Activated B cell treated with CpG ODN at 0.5 μM for 24 hours (primary cell): ENCODE measurements at regions not wholly inside any gene's neighbourhood (a gene's known extent, or its start where the extent isn't known, plus 50 kb on each side); places are given as distances from the start of the nearest gene placed in this dataset.
"Not testable (repeated sequence)": the region's sequence is repeated elsewhere in the genome, so short reads cannot be mapped to it uniquely, and the experiment has no call there.

Experiments
- ATAC-seq: fragments of 200-7000 bp; cut with Tn5 transposase; one replicate; pipeline ENCODE4 v1.10.0; 2021; ENCODE audit warnings: low read depth, mild to moderate bottlenecking, moderate library complexity
- CTCF ChIA-PET: fragments of 350-600 bp; sonication (Branson Sonifier 250); formaldehyde crosslinking; loops from one replicate; lab custom pipeline; 2021; ENCODE audit warnings: antibody characterized with exemption; lab: Charles Lee
- POLR2A ChIA-PET: fragments of 350-600 bp; sonication (Branson Sonifier 250); formaldehyde crosslinking; loops from one replicate; lab custom pipeline; 2021; ENCODE audit warnings: antibody characterized with exemption; lab: Charles Lee
- DNase-seq: peaks from one replicate; pipeline ENCODE4 v3.0.0; 2022
- H3K27ac Mint-ChIP-seq: one replicate; pipeline ENCODE4 v1.8.0; 2020; ENCODE audit warnings: mixed read lengths
- H3K27me3 Mint-ChIP-seq: one replicate; pipeline ENCODE4 v1.8.0; 2021; ENCODE audit warnings: mixed read lengths
- H3K36me3 Mint-ChIP-seq: one replicate; pipeline ENCODE4 v1.8.0; 2021; ENCODE audit warnings: low read depth, mixed read lengths
- H3K4me1 Mint-ChIP-seq: one replicate; pipeline ENCODE4 v1.8.0; 2021; ENCODE audit warnings: mixed read lengths
- H3K4me3 Mint-ChIP-seq: one replicate; pipeline ENCODE4 v1.8.0; 2020; ENCODE audit warnings: mild to moderate bottlenecking, mixed read lengths
- H3K9me3 Mint-ChIP-seq: one replicate; pipeline ENCODE4 v1.8.0; 2020; ENCODE audit warnings: mixed read lengths
- CTCF ChIP-seq: fragments of 200-600 bp; IDR thresholded peaks from one replicate; pipeline ENCODE4 v1.8.0; 2022; ENCODE audit warnings: antibody characterized with exemption, mild to moderate bottlenecking
- intact Hi-C: fragments of 100-400 bp; cut with micrococcal nuclease; formaldehyde crosslinking; loops from one replicate; pipeline ENCODE4 v1.15.1; 2024

- CTCF ChIA-PET: no interaction called here
These were observed 77.6 kb downstream of the RIN2 start for GRCh38 chr20:19835533-19836222.

GRCh38 chr20:19838468-19838867 lies 80.4 kb downstream of the RIN2 start:
- CTCF ChIA-PET: no interaction called here
- no peak for ATAC-seq
- POLR2A ChIA-PET: no interaction called here
- H3K9me3 Mint-ChIP-seq: peaks cover 5% of the 10 kb centered on the region
- intact Hi-C loops: no loop called here
- no peaks in the 10 kb centered on the region for H3K36me3 Mint-ChIP-seq
- H3K4me3 Mint-ChIP-seq: no peak overlapping the region
- H3K27ac Mint-ChIP-seq: no peak overlapping the region
- no peak for TF ChIP-seq CTCF
- no peak for DNase-seq
- peaks cover 20% of the 10 kb centered on the region for H3K27me3 Mint-ChIP-seq
- no peaks in the 10 kb centered on the region for H3K4me1 Mint-ChIP-seq

More at GRCh38 chr20:19835533-19836222, 77.6 kb downstream of the RIN2 start:
- H3K9me3 Mint-ChIP-seq: no peaks in the 10 kb centered on the region
- H3K4me3 Mint-ChIP-seq: no peak overlapping the region
- ATAC-seq: no peak
- peaks cover 12% of the 10 kb centered on the region for H3K27me3 Mint-ChIP-seq
- no peaks in the 10 kb centered on the region for H3K36me3 Mint-ChIP-seq
- H3K27ac Mint-ChIP-seq: no peak overlapping the region
- TF ChIP-seq CTCF: no peak
- intact Hi-C loops: no loop called here
- DNase-seq: no peak
- POLR2A ChIA-PET: interaction anchor here (0.7 kb wide), 1 partner anchor 624 kb away, joined by 3 read pairs; no protein-coding TSS in a partner anchor
- peaks cover 9% of the 10 kb centered on the region for H3K4me1 Mint-ChIP-seq

- Mint-ChIP-seq H3K27me3 (peaks cover 20% of the 10 kb centered on the region), H3K4me1 (no peaks in the 10 kb centered on the region), H3K9me3 (peaks cover 5% of the 10 kb centered on the region), H3K36me3 (no peaks in the 10 kb centered on the region), H3K4me3 (no peak overlapping the region), H3K27ac (no peak overlapping the region)
- no peak for TF ChIP-seq CTCF
- DNase-seq (no peak), ATAC-seq (no peak)
- ChIA-PET POLR2A (no interaction called here), CTCF (no interaction called here)
- intact Hi-C loops: no loop called here
These were observed 81.0 kb downstream of the RIN2 start for GRCh38 chr20:19839053-19839452.

GRCh38 chr20:19840111-19840710 lies 82.2 kb downstream of the RIN2 start:
- CTCF ChIA-PET: no interaction called here
- POLR2A ChIA-PET: no interaction called here
- TF ChIP-seq CTCF: no peak
- no peak overlapping the region for H3K4me3 Mint-ChIP-seq
- DNase-seq (no peak), ATAC-seq (no peak)
- intact Hi-C loops: no loop called here
- peaks cover 5% of the 10 kb centered on the region for H3K9me3 Mint-ChIP-seq
- no peaks in the 10 kb centered on the region for H3K4me1 Mint-ChIP-seq
- peaks cover 20% of the 10 kb centered on the region for H3K27me3 Mint-ChIP-seq
- no peaks in the 10 kb centered on the region for H3K36me3 Mint-ChIP-seq
- H3K27ac Mint-ChIP-seq: no peak overlapping the region

- Mint-ChIP-seq H3K4me1 (no peaks in the 10 kb centered on the region), H3K4me3 (no peak overlapping the region), H3K36me3 (no peaks in the 10 kb centered on the region), H3K27ac (no peak overlapping the region), H3K27me3 (peaks cover 31% of the 10 kb centered on the region), H3K9me3 (peaks cover 5% of the 10 kb centered on the region)
- TF ChIP-seq CTCF: no peak
- ChIA-PET POLR2A (no interaction called here), CTCF (no interaction called here)
- intact Hi-C loops: no loop called here
- no peak for ATAC-seq
- no peak for DNase-seq
These were observed 83.7 kb downstream of the RIN2 start for GRCh38 chr20:19841740-19842139.

GRCh38 chr20:19844850-19845249 lies 86.8 kb downstream of the RIN2 start:
- intact Hi-C loops, H3K4me1 Mint-ChIP-seq, CTCF ChIA-PET, H3K36me3 Mint-ChIP-seq, DNase-seq, ATAC-seq, H3K4me3 Mint-ChIP-seq, H3K27ac Mint-ChIP-seq, POLR2A ChIA-PET, H3K9me3 Mint-ChIP-seq: not testable (repeated sequence)
- peaks cover 20% of the 10 kb centered on the region for H3K27me3 Mint-ChIP-seq
